SK-N-MC (cell line): ENCODE measurements at regions not wholly inside any gene's neighbourhood (a gene's known extent, or its start where the extent isn't known, plus 50 kb on each side); places are given as distances from the start of the nearest gene placed in this dataset.

Experiments used
- EZH2 ChIP-seq: fragments of 200-600 bp; sonication (generic); IDR thresholded peaks from one replicate; pipeline ENCODE4 v1.6.1; 2017; ENCODE audit warnings: antibody characterized with exemption
- POLR2AphosphoS5 ChIP-seq: IDR thresholded peaks from 2 replicates; pipeline ENCODE4 v1.6.1; 2012; ENCODE audit warnings: mild to moderate bottlenecking, low read depth, low read length, borderline replicate concordance

DNA sequence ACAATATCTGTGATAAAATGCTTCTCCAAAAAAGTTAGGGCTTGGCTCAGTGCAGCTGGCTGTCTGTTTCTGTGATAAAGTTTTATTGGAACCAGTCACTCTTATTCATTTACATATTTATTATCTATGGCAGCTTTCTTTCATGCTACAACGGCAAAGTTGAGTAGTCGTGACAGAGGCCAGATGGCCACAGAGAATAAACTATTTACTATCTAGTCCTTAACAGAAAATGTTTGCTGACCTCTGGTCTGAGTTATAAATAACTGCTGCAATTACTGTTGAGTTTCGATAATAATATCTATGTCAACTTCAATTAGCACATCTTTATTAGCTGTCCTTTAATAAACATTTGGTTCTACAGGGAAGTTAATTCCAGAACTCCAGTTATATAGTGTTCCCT lies 180.2 kb upstream of the RUNX1 start:
- TF ChIP-seq POLR2AphosphoS5 (no peak), EZH2 (no peak)
